ENCODE measurements at regions not wholly inside any gene's neighbourhood (a gene's known extent, or its start where the extent isn't known, plus 50 kb on each side); places are given as distances from the start of the nearest gene placed in this dataset.
"Not testable (repeated sequence)": the region's sequence is repeated elsewhere in the genome, so short reads cannot be mapped to it uniquely, and the experiment has no call there.

DNA sequence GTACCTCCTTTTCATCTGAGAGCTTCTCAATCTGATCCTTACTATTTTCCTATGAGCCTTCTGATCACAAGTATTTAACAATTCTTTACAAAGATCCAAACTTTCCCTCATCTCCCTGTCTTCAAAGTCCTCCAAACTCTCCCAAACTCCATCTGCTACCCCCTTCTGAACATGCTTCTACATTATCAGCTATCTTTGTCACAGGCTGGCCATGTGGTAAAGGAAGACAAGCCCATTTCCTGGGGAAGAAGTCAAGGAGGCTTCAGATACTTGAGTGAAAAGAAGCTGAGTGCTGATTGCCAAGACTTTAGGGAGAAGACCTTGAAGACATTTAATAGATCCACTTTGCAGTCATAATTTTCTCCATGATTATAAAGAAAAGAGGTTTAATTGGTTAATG, 231.4 kb downstream of the CWH43 start:
- no peaks in the 10 kb centered on the region for H3K4me1 Mint-ChIP-seq
- Histone ChIP-seq H3K4me3 (replicated peaks in 1 of 3; ENCODE audit: low read depth in 2 of 3, low read length in 3 of 3) (no peak overlapping the region), H3K27me3 (ENCODE audit: control insufficient read depth in 2 of 2, insufficient read depth in 2 of 2, low read length in 2 of 2) (no peaks in the 10 kb centered on the region), H3K4me1 (ENCODE audit: control insufficient read depth in 1 of 2, insufficient read depth in 2 of 2, low read length in 2 of 2) (no peaks in the 10 kb centered on the region), H2AFZ (ENCODE audit: insufficient read depth, low read depth, low read length, poor library complexity, severe bottlenecking) (no peak overlapping the region), H4K20me1 (ENCODE audit: insufficient read depth, low read length) (no peaks in the 10 kb centered on the region), H3K9ac (ENCODE audit: insufficient read depth, low read length, poor library complexity, severe bottlenecking) (no peak overlapping the region), H3K79me2 (ENCODE audit: insufficient read depth, low read length) (no peaks in the 10 kb centered on the region), H3K27ac (ENCODE audit: low read depth in 1 of 2, low read length in 2 of 2) (no peak overlapping the region), H3K4me2 (replicated peaks; ENCODE audit: extremely low read depth, low read length, poor library complexity, severe bottlenecking) (no peak overlapping the region), H3K36me3 (replicated peaks in 1 of 2; ENCODE audit: control insufficient read depth in 1 of 2, insufficient read depth in 2 of 2, low read length in 2 of 2) (no peaks in the 10 kb centered on the region), H3K9me3 (replicated peaks in 1 of 2; ENCODE audit: control insufficient read depth in 1 of 2, insufficient read depth in 1 of 2, low read length in 2 of 2) (peaks cover 40 to 42% of the 10 kb centered on the region in 2 donors)
- no peak overlapping the region for H3K4me3 Mint-ChIP-seq
- H3K9me3 Mint-ChIP-seq: peaks cover 34 to 65% (median 59%) of the 10 kb centered on the region in 7 donors
- H3K27me3 Mint-ChIP-seq (ENCODE audit: low read depth in 3 of 3): no peaks in the 10 kb centered on the region
- no peak overlapping the region for H3K27ac Mint-ChIP-seq
- intact Hi-C loops (cut with micrococcal nuclease): no loop called here
- DNase-seq: no peak
- TF ChIP-seq, protein P1, sequence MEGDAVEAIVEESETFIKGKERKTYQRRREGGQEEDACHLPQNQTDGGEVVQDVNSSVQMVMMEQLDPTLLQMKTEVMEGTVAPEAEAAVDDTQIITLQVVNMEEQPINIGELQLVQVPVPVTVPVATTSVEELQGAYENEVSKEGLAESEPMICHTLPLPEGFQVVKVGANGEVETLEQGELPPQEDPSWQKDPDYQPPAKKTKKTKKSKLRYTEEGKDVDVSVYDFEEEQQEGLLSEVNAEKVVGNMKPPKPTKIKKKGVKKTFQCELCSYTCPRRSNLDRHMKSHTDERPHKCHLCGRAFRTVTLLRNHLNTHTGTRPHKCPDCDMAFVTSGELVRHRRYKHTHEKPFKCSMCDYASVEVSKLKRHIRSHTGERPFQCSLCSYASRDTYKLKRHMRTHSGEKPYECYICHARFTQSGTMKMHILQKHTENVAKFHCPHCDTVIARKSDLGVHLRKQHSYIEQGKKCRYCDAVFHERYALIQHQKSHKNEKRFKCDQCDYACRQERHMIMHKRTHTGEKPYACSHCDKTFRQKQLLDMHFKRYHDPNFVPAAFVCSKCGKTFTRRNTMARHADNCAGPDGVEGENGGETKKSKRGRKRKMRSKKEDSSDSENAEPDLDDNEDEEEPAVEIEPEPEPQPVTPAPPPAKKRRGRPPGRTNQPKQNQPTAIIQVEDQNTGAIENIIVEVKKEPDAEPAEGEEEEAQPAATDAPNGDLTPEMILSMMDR (IDR thresholded peaks at IDR 0.05): no peak
- H3K36me3 Mint-ChIP-seq: no peaks in the 10 kb centered on the region

DNA sequence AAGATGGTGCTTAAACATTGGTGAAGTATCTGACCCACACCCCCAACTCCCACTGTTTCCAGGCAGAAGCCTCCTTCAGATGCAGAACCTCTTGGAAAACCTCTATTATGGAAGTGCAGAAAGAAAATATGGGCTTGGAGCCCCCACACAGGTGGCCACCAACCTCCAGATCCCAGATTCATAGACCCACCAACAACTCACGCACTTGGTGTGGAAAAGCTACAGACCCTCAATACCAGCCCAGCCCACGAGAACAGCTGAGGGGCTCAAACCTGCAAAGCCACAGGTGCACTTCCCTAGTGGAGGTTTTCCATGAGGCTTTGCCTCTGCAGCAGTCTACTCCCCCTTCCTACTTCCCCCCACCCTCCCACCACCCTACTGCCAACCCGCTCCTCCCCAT, 232.0 kb downstream of the CWH43 start:
- H3K79me2 ChIP-seq (ENCODE audit: insufficient read depth, low read length); H3K4me1 Mint-ChIP-seq; H4K20me1 ChIP-seq (ENCODE audit: insufficient read depth, low read length); H3K4me1 ChIP-seq (ENCODE audit: control insufficient read depth in 1 of 2, insufficient read depth in 2 of 2, low read length in 2 of 2); H3K36me3 Mint-ChIP-seq; H3K27me3 Mint-ChIP-seq (ENCODE audit: low read depth in 3 of 3); H3K27ac ChIP-seq (ENCODE audit: low read depth in 1 of 2, low read length in 2 of 2); DNase-seq; H3K4me3 Mint-ChIP-seq; H3K4me2 ChIP-seq (replicated peaks; ENCODE audit: extremely low read depth, low read length, poor library complexity, severe bottlenecking); H3K27me3 ChIP-seq (ENCODE audit: control insufficient read depth in 2 of 2, insufficient read depth in 2 of 2, low read length in 2 of 2); intact Hi-C loops (cut with micrococcal nuclease); H2AFZ ChIP-seq (ENCODE audit: insufficient read depth, low read depth, low read length, poor library complexity, severe bottlenecking); H3K4me3 ChIP-seq (replicated peaks in 1 of 3; ENCODE audit: low read depth in 2 of 3, low read length in 3 of 3); H3K36me3 ChIP-seq (replicated peaks in 1 of 2; ENCODE audit: control insufficient read depth in 1 of 2, insufficient read depth in 2 of 2, low read length in 2 of 2); H3K27ac Mint-ChIP-seq; H3K9ac ChIP-seq (ENCODE audit: insufficient read depth, low read length, poor library complexity, severe bottlenecking): not testable (repeated sequence)
- 84% methylated on average over 3 of the region's 3 CpGs for WGBS (ENCODE audit: insufficient coverage)
- H3K9me3 Mint-ChIP-seq: peaks cover 32 to 59% (median 57%) of the 10 kb centered on the region in 7 donors
- H3K9me3 ChIP-seq (replicated peaks in 1 of 2; ENCODE audit: control insufficient read depth in 1 of 2, insufficient read depth in 1 of 2, low read length in 2 of 2): peaks cover 34 to 36% of the 10 kb centered on the region in 2 donors

DNA sequence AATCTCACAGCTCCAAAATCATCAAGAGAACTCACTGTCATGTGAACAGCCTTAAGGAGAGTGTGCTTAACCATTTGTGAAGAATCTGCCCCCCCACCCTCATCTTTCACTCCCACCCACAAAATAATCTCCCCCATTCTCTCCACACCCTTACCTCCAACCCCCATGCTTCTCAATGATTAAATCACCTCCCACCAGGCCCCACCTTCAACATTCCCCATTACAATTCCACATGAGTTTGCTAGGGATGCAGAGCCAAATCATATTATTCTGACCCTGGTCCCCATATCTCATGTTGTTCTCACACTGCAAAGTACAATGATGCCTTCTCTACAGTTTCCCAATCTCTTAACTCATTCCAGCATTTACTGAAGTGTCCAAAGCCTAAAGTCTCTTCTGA, 232.9 kb downstream of the CWH43 start:
- H3K36me3 ChIP-seq (replicated peaks in 1 of 2; ENCODE audit: control insufficient read depth in 1 of 2, insufficient read depth in 2 of 2, low read length in 2 of 2); H3K27me3 ChIP-seq (ENCODE audit: control insufficient read depth in 2 of 2, insufficient read depth in 2 of 2, low read length in 2 of 2); H3K36me3 Mint-ChIP-seq; H4K20me1 ChIP-seq (ENCODE audit: insufficient read depth, low read length); H3K4me1 Mint-ChIP-seq; H3K27ac Mint-ChIP-seq; DNase-seq; H3K4me1 ChIP-seq (ENCODE audit: control insufficient read depth in 1 of 2, insufficient read depth in 2 of 2, low read length in 2 of 2); H2AFZ ChIP-seq (ENCODE audit: insufficient read depth, low read depth, low read length, poor library complexity, severe bottlenecking); intact Hi-C loops (cut with micrococcal nuclease); H3K27ac ChIP-seq (ENCODE audit: low read depth in 1 of 2, low read length in 2 of 2); H3K9ac ChIP-seq (ENCODE audit: insufficient read depth, low read length, poor library complexity, severe bottlenecking); H3K4me2 ChIP-seq (replicated peaks; ENCODE audit: extremely low read depth, low read length, poor library complexity, severe bottlenecking); H3K4me3 Mint-ChIP-seq; H3K27me3 Mint-ChIP-seq (ENCODE audit: low read depth in 3 of 3); H3K4me3 ChIP-seq (replicated peaks in 1 of 3; ENCODE audit: low read depth in 2 of 3, low read length in 3 of 3); H3K79me2 ChIP-seq (ENCODE audit: insufficient read depth, low read length): not testable (repeated sequence)
- H3K9me3 ChIP-seq (replicated peaks in 1 of 2; ENCODE audit: control insufficient read depth in 1 of 2, insufficient read depth in 1 of 2, low read length in 2 of 2): peaks cover 25 to 28% of the 10 kb centered on the region in 2 donors
- H3K9me3 Mint-ChIP-seq: peaks cover 27 to 52% (median 50%) of the 10 kb centered on the region in 7 donors

DNA sequence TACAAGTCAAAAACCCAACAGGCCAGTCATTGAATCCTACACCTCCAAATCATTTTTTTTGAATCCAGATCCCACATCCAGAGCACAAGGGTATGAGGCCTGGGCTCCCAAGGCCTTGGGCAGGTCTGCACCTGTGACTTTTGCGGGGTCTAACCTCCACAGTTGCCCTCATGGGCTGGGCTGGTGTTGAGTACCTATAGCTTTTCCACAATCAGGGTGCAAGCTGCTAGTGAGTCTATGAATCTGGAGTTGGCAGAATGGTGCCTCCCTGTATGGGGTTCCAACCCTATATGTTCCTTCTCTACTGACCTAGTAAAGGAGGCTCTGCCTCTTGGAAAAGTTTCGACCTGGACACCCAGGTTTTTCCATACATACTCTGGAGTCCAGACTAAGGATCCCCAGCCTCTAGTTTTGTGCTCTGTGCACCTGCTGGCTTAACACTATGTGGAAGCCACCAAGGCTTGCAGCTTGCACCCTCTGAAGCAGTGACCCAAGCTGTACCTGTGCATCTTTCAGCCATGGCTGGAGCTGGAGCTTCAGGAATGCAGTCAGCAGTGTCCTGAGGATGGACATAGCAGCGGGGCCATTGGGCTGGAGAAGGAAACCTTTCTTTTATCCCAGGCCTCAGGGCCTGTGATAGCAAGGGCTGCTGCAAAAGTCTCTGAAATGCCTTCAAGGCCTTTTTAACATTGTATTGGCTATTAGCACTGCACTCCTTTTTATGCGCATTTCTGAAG, 233.6 kb downstream of the CWH43 start:
- H3K27ac ChIP-seq (ENCODE audit: low read depth in 1 of 2, low read length in 2 of 2); H3K36me3 Mint-ChIP-seq; intact Hi-C loops (cut with micrococcal nuclease); H3K4me3 ChIP-seq (replicated peaks in 1 of 3; ENCODE audit: low read depth in 2 of 3, low read length in 3 of 3); H2AFZ ChIP-seq (ENCODE audit: insufficient read depth, low read depth, low read length, poor library complexity, severe bottlenecking); DNase-seq; H3K27me3 Mint-ChIP-seq (ENCODE audit: low read depth in 3 of 3); H3K27ac Mint-ChIP-seq; H3K4me2 ChIP-seq (replicated peaks; ENCODE audit: extremely low read depth, low read length, poor library complexity, severe bottlenecking); H3K27me3 ChIP-seq (ENCODE audit: control insufficient read depth in 2 of 2, insufficient read depth in 2 of 2, low read length in 2 of 2); H4K20me1 ChIP-seq (ENCODE audit: insufficient read depth, low read length); H3K79me2 ChIP-seq (ENCODE audit: insufficient read depth, low read length); H3K36me3 ChIP-seq (replicated peaks in 1 of 2; ENCODE audit: control insufficient read depth in 1 of 2, insufficient read depth in 2 of 2, low read length in 2 of 2); H3K4me1 ChIP-seq (ENCODE audit: control insufficient read depth in 1 of 2, insufficient read depth in 2 of 2, low read length in 2 of 2); H3K4me3 Mint-ChIP-seq; H3K4me1 Mint-ChIP-seq; H3K9ac ChIP-seq (ENCODE audit: insufficient read depth, low read length, poor library complexity, severe bottlenecking): not testable (repeated sequence)
- peaks cover 18 to 25% of the 10 kb centered on the region in 2 donors for H3K9me3 ChIP-seq (replicated peaks in 1 of 2; ENCODE audit: control insufficient read depth in 1 of 2, insufficient read depth in 1 of 2, low read length in 2 of 2)
- WGBS (ENCODE audit: insufficient coverage): 59% methylated on average over 4 of the region's 4 CpGs
- peaks cover 20 to 49% (median 43%) of the 10 kb centered on the region in 7 donors for H3K9me3 Mint-ChIP-seq
